GM18499 (cell line): ENCODE measurements at regions not wholly inside any gene's neighbourhood (a gene's known extent, or its start where the extent isn't known, plus 50 kb on each side); places are given as distances from the start of the nearest gene placed in this dataset.

Experiments
- ATAC-seq: cut with Tn5 transposase; IDR thresholded peaks from one replicate; pipeline ENCODE4 v1.9.1; 2021; ENCODE audit warnings: moderate number of reproducible peaks; ENCODE audit not compliant: insufficient read depth, unreplicated experiment

DNA sequence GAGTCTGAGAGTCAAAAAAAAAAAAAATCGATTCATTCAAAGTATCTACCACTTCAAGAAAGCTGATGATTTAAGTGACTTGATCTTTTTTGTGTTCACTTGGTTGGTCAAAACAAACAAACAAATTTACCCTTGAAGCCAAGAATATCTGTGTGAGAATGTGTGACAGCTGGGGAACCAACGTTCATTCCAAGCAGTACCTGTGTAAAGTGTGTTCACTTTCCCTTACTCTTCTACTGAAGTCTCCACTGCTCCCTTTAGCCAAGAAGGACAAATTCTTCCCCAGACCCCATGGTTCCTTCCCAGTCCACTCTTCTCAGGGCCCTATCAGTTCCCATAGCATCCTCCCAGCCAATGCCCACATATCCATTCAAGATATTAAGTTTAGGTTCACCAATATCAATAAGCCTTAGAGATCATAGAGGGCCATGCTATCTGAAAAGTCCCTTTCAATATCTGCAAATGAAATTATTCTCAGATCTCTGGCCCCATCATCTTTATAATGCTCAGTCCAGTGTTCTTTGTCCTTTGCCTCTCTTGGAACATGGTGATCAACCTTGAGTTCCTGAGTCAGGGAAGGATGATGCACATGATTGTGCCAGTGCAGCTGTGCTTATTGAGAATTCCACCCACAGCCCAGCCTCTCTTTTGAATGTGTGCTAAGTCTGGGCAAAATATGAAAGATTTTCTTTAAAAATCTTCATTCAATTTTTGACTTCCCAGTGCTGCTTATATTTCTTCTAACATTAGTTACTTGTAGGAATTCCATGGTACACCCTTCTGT lies 82.8 kb upstream of the DTNA start:
- no peak for ATAC-seq

DNA sequence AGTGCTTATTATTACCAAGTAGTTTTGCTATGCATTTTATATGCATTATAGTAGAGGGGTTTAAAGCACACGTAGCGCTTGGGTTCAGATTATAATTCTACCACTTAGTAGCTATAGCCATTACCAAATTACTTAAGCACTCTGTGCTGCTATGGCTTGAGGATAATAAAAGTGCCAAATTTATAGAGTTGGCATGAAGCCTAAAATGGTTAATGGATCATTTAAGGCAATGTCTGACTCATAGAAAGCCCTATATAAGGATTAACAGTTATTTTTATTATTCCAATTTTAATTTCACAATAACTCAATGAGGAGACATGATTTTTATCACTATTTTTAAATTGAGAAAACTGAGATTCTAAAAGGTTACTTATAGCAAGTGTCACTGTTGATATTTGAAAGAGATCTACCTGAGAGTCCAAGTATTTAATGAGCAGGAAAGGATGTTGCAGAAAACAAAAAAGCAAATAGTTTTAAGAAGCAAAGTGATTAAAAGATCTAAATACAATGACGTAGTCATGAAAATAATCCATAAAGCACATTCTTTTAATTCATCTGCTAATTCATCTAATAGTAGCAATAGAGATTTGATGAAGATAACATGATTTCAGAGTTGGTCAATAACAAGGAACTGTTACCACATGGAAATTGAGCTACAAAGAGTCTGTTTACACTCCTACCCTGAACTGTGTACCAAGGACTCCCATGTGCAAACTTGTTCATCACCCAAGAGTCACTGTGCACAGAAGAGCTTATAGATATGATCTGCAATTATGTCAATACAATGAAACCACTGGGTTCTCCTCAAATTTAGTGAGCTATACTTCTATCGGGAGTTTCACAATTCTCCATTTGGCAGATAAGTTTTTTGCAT lies 78.8 kb upstream of the DTNA start:
- ATAC-seq: no peak

- no peak for ATAC-seq
Measured at GRCh38 chr18:34632321-34632720, 77.8 kb upstream of the DTNA start.

GRCh38 chr18:34633368-34633767 lies 76.7 kb upstream of the DTNA start:
- ATAC-seq: no peak

GRCh38 chr18:34637094-34637801 lies 72.8 kb upstream of the DTNA start:
- no peak for ATAC-seq

GRCh38 chr18:34639687-34640086 lies 70.4 kb upstream of the DTNA start:
- ATAC-seq: no peak

GRCh38 chr18:34640276-34640675 lies 69.8 kb upstream of the DTNA start:
- no peak for ATAC-seq

- ATAC-seq: no peak
Measured at GRCh38 chr18:34643989-34644388, 66.1 kb upstream of the DTNA start.

DNA sequence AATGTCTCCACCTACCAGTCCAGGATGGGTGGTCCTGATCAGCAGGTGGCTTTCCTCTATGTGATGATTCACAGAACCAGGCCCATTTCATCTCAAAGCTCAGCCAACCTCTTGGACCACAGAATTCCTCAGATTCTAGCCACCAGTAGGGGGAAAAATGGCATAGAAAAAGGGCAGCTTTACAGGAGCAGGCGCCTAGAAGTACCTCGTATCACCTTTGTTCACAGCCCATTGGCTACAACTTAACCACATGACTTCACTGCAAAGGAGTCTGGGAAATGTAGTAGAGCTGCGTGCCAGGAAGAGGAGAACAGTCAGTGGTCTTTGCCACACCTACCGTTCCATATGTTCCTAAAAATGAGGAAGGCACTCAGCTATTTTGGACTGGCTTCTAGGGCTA lies 62.8 kb upstream of the DTNA start:
- ATAC-seq: peak; percentile 94

- no peak for ATAC-seq
Measured at GRCh38 chr18:34648269-34648985, 61.7 kb upstream of the DTNA start.

DNA sequence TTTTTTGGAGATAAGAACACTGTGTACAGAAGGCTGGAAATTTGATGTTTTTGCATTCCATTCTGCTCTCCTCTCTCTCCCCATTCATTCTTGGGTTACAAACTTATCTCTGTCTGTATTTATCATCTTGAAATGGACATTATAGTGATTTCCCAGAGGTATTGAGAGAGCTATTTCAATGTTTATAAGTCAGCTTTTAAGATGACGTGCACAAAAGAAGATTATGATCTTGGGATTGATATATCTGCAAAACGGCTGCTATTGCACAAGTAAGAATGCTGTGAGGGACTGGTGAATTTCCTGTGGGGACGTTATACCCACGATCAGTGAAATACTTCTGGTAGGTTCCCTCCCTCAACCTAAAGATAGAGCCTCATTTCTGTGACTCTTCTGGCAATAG lies 61.0 kb upstream of the DTNA start:
- ATAC-seq: no peak

DNA sequence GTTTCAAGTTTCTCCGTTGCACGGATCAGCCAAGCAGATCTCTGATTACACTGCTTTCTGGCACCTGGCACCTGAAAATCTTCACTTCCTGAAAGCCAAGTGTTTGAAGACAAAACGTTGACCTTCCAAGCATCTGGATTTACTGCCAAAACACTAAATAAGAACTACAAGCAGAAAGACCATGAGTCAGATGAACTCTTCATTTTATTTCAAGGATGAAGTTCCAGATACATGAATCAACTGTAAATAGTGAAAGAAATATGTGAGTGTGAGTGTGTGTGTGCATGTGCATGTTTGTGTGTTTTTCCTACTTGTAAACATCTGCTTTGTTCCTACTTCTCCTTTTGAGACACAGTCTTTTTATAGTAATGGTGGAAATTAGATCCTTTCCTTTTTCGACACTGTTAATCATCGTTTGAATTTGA lies 60.0 kb upstream of the DTNA start:
- ATAC-seq: no peak

- ATAC-seq: no peak
Measured at GRCh38 chr18:34651586-34652369, 58.3 kb upstream of the DTNA start.

DNA sequence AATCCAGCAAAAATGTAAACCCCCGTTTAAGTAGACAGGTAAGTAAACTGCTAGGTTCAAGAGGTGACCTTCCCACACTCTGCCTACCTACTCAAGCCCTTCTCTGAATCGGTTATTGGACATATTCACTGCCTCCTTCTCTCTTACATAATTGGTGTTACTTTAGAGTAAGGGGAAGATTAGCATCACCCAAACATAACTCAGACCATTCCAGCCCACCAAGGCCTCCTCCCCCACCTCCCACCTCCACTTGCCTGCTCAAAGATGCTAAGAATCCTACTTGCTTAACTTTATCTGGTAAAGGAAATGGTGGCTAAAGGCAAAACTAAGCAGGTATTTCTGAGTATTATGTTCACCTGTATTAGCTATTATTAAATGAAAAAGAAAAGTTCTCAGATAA lies 55.0 kb upstream of the DTNA start:
- no peak for ATAC-seq

GRCh38 chr18:34657860-34658500 lies 52.1 kb upstream of the DTNA start:
- no peak for ATAC-seq

- ATAC-seq: no peak
Measured at GRCh38 chr18:34659579-34660517, 50.2 kb upstream of the DTNA start.
